Colonic mucosa (tissue), 4 donors: ENCODE measurements at regions not wholly inside any gene's neighbourhood (a gene's known extent, or its start where the extent isn't known, plus 50 kb on each side); places are given as distances from the start of the nearest gene placed in this dataset.

ENCODE experiments used
- DNase-seq: peaks from one replicate; pipeline ENCODE4 v3.0.0-alpha.2; 2020
- H3K27ac ChIP-seq: fragments of 200-600 bp; one replicate; pipeline ENCODE4 v1.8.0; 2021
- H3K27me3 ChIP-seq: fragments of 200-600 bp; one replicate; pipeline ENCODE4 v1.8.0; 2021
- H3K36me3 ChIP-seq: fragments of 200-600 bp; one replicate; pipeline ENCODE4 v1.8.0; 2021
- H3K4me1 ChIP-seq: fragments of 200-600 bp; one replicate; pipeline ENCODE4 v1.8.0; 2021; ENCODE audit warnings: mild to moderate bottlenecking
- H3K4me3 ChIP-seq: fragments of 200-600 bp; one replicate; pipeline ENCODE4 v1.8.0; 2021
- H3K9ac ChIP-seq, 2 donors: one replicate each; pipeline ENCODE4 v1.7.0; 2013; ENCODE audit warnings: control low read depth in 2 of 2, low read depth in 2 of 2, low read length in 2 of 2
- H3K9me3 ChIP-seq: fragments of 200-600 bp; one replicate; pipeline ENCODE4 v1.8.0; 2021
- intact Hi-C: fragments of 100-400 bp; cut with DNase I; formaldehyde crosslinking; loops from one replicate; pipeline ENCODE4 v1.14.1; 2022
- TF ChIP-seq, protein P1 (sequence below): fragments of 200-600 bp; IDR thresholded peaks from one replicate; pipeline ENCODE4 v1.8.0; 2022; ENCODE audit warnings: antibody characterized with exemption, mild to moderate bottlenecking
- donor health status: healthy.
- donor health status: DM: no; HTN: no; CAD: no.
- donor health status: DM: no; HTN: no; CAD: no.

DNA sequence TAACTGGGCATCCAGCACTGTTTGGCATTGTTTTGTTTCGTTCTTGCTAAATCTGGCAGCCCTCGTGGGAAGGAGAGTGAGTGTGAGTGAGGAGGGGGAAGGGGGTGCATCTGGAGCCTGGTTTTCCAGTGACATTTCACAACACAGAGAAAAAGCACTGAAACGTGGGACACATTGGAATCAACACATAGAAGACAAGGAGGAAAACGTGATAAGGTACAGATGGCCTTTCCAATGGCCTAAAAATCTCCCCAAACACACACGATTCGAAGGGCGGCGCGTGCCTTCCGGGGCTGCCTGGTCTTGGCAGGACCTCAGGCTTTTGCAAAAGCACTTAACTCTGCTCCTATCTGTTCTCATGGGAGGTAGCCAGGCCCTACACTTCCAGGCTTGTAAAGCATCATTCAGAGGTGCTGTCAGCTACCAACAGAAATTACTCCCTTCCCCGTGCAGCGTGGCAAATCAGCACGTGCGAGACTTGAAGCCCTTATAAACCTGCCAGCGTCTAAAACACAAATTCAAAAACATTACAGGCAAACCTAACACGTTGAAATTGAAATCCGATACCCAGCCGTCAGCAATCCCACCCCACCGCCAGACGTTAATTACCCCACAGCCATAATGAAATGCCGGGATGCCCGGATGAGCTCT lies 129.4 kb downstream of the OLFM1 start:
- Histone ChIP-seq H3K36me3 (no peaks in the 10 kb centered on the region), H3K4me1 (no peaks in the 10 kb centered on the region), H3K4me3 (no peak overlapping the region), H3K9me3 (no peaks in the 10 kb centered on the region), H3K9ac (no peak overlapping the region), H3K27me3 (no peaks in the 10 kb centered on the region), H3K27ac (no peak overlapping the region)
- intact Hi-C loops: no loop called here
- DNase-seq: no peak
- TF ChIP-seq, protein P1, sequence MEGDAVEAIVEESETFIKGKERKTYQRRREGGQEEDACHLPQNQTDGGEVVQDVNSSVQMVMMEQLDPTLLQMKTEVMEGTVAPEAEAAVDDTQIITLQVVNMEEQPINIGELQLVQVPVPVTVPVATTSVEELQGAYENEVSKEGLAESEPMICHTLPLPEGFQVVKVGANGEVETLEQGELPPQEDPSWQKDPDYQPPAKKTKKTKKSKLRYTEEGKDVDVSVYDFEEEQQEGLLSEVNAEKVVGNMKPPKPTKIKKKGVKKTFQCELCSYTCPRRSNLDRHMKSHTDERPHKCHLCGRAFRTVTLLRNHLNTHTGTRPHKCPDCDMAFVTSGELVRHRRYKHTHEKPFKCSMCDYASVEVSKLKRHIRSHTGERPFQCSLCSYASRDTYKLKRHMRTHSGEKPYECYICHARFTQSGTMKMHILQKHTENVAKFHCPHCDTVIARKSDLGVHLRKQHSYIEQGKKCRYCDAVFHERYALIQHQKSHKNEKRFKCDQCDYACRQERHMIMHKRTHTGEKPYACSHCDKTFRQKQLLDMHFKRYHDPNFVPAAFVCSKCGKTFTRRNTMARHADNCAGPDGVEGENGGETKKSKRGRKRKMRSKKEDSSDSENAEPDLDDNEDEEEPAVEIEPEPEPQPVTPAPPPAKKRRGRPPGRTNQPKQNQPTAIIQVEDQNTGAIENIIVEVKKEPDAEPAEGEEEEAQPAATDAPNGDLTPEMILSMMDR: no peak

DNA sequence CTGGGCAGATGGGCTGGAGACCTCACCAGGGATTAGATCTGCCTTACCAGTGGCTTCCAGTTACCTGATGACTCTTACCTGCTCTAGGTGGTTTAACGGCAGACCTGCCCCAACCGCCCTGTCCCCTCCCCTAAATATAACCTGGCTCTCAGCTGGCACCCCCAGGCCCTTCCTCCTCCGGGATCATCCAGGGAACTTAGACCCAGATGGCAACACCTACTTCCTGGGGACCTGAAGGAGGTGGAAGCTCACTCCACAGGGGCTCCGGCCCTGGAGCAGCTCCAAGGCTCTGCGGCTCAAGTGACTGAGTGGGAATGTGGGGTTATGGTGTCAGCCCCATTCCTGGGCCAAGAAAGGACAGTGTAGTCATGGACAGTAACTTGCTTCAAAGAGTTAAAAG lies 130.4 kb downstream of the OLFM1 start:
- TF ChIP-seq, protein P1: no peak
- no peak overlapping the region for H3K27ac ChIP-seq
- intact Hi-C loops: no loop called here
- DNase-seq: no peak
- H3K4me3 ChIP-seq: no peak overlapping the region
- H3K27me3 ChIP-seq: no peaks in the 10 kb centered on the region
- no peaks in the 10 kb centered on the region for H3K4me1 ChIP-seq
- no peak overlapping the region for H3K9ac ChIP-seq
- H3K36me3 ChIP-seq: no peaks in the 10 kb centered on the region
- no peaks in the 10 kb centered on the region for H3K9me3 ChIP-seq

DNA sequence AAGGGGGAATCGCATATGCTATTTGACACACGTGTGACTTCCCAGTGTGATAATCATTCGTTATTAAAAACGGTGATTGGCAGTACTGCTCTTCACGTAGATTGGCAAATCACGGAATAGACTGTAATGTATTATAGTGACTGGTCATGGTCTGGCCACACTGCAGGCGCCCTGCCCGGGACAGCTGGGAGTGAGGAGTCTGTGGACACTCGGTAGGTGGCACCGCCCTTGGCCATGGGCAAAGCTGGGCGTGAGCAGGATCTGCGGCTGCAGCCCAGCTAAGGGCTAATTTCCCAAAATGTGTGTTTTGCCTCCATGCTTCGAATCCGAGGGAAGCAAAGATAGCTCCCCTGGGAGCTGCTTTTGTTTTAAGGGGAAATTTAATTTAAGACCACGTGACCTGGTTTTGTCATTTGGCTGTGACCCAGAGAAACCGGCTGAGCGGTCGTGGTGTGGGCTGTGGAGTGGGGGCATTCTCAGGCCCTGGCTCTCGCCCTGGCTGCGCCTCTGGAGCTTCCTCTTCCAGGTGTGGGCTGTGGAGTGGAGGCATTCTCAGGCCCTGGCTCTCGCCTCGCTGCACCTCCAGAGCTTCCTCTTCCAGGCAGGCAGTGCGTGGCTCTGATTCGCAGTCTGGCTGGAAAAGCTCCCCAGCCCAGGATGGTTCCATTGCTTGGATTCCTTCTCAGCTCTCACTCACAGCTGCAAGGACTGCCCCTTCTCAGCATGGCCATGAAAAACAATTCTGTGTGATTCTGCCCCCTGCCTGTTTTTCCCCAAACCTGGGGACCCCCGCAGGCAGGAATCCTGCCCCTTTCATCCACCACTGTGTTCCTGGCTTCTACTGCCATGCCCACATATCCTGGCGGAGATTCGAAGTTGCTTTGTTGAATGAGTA lies 131.1 kb downstream of the OLFM1 start:
- H3K9ac ChIP-seq: no peak overlapping the region
- no peak overlapping the region for H3K4me3 ChIP-seq
- H3K27ac ChIP-seq: no peak overlapping the region
- no peaks in the 10 kb centered on the region for H3K27me3 ChIP-seq
- intact Hi-C loops: no loop called here
- H3K9me3 ChIP-seq: no peaks in the 10 kb centered on the region
- no peaks in the 10 kb centered on the region for H3K36me3 ChIP-seq
- no peak for DNase-seq
- H3K4me1 ChIP-seq: no peaks in the 10 kb centered on the region
- TF ChIP-seq, protein P1: no peak

GRCh38 chr9:135219676-135220600 lies 132.5 kb downstream of the OLFM1 start:
- H3K9me3 ChIP-seq: no peaks in the 10 kb centered on the region
- no peak for DNase-seq
- H3K9ac ChIP-seq: no peak overlapping the region
- no peaks in the 10 kb centered on the region for H3K36me3 ChIP-seq
- H3K4me3 ChIP-seq: no peak overlapping the region
- no peaks in the 10 kb centered on the region for H3K4me1 ChIP-seq
- intact Hi-C loops: no loop called here
- H3K27me3 ChIP-seq: no peaks in the 10 kb centered on the region
- no peak overlapping the region for H3K27ac ChIP-seq
- TF ChIP-seq, protein P1: no peak
